Testis (tissue), 2 donors: ENCODE measurements at regions not wholly inside any gene's neighbourhood (a gene's known extent, or its start where the extent isn't known, plus 50 kb on each side); places are given as distances from the start of the nearest gene placed in this dataset.

ENCODE experiments used
- DNase-seq: peaks from one replicate; pipeline ENCODE4 v3.0.0-alpha.2; 2019
- H3K27ac ChIP-seq, 2 donors: fragments of 200-600 bp; sonication (generic); one replicate each; pipeline ENCODE4 v1.5.1; 2019
- H3K27me3 ChIP-seq: fragments of 200-600 bp; sonication (generic); one replicate; pipeline ENCODE4 v1.5.1; 2019
- H3K36me3 ChIP-seq: fragments of 200-600 bp; sonication (generic); one replicate; pipeline ENCODE4 v1.5.1; 2017; ENCODE audit warnings: low read depth; ENCODE audit errors: missing control alignments
- H3K4me1 ChIP-seq: fragments of 200-600 bp; sonication (generic); one replicate; pipeline ENCODE4 v1.5.1; 2019
- H3K4me3 ChIP-seq, 2 donors: fragments of 200-600 bp; sonication (generic); one replicate each; pipeline ENCODE4 v1.5.1; 2017 to 2019
- H3K9me3 ChIP-seq: fragments of 200-600 bp; sonication (generic); one replicate; pipeline ENCODE4 v1.5.1; 2017
- POLR2A ChIP-seq: fragments of 450-650 bp; IDR thresholded peaks from one replicate; pipeline ENCODE4 v1.6.1; 2017; ENCODE audit warnings: antibody characterized with exemption, mild to moderate bottlenecking, moderate library complexity
- WGBS, 2 donors: methylation state at CpG; one replicate each; pipeline ENCODE4 v1.1.5; 2018; 5-methylcytosine and 5-hydroxymethylcytosine counted together
- intact Hi-C: fragments of 100-400 bp; cut with DNase I; formaldehyde crosslinking; loops from one replicate; pipeline ENCODE4 v1.15.1; 2023; ENCODE audit warnings: low total_unique reads
- TF ChIP-seq, protein P1 (sequence below), 3 experiments: fragments of 450-650 bp in 2 of 3; fragments of 200-600 bp in 1 of 3; sonication (generic) in 1 of 3; IDR thresholded peaks; one replicate each; pipeline ENCODE4 v1.5.1; 2016 to 2019; ENCODE audit warnings: antibody characterized with exemption in 3 of 3, mild to moderate bottlenecking in 2 of 3, moderate library complexity in 1 of 3

DNA sequence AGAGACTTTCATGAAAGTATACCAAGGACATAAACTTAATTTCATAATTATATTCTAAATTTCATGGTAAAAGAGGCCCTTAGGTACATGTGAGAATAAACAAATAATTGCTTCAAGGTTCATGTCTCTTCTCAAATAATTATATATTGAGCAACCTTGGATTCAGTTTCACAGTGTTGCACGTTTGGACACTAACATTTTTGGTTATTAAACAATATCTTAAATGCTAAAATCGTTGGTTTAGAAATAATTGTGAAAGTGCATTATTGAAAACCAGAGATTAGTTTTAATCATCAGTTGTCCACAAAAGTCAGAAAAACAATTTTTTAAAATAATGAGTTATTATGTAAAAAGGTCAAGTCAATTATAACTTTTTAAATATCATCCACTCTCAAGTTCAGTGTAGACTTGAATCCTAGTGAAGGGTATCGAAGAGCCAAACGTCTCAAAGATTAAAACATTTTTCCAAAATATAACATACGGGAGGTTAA is 227.1 kb upstream of the DEFB112 start:
- no peaks in the 10 kb centered on the region for H3K4me1 ChIP-seq
- H3K27ac ChIP-seq: no peak overlapping the region
- DNase-seq: no peak
- WGBS, 2 donors: 42 to 46% methylated on average over 5 of the region's 5 CpGs
- intact Hi-C loops: no loop called here
- no peaks in the 10 kb centered on the region for H3K36me3 ChIP-seq
- H3K4me3 ChIP-seq: no peak overlapping the region
- no peak for TF ChIP-seq POLR2A
- H3K9me3 ChIP-seq: no peaks in the 10 kb centered on the region
- H3K27me3 ChIP-seq: no peaks in the 10 kb centered on the region

DNA sequence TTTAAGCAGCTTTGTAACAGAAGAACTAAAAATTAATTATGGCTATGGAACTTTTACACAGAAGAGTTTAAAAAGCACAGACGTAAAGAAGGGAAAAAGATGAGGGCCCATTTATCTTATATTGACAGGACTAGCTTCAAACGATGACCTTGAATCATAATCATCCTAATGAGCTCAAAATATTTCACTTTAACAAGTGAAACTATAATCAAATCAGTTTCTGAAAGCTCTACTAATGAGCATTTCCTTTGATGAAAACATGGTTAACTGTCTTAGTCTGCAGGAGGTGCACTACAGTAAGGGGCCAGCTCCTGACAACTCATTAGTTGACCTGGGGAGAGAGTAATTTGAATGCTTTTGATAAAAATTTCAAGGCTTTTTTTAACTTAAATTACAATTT is 228.0 kb upstream of the DEFB112 start:
- WGBS, 2 donors: 33 to 36% methylated on average over 2 of the region's 2 CpGs
- intact Hi-C loops: no loop called here
- Histone ChIP-seq H3K27me3 (no peaks in the 10 kb centered on the region), H3K4me1 (no peaks in the 10 kb centered on the region), H3K36me3 (no peaks in the 10 kb centered on the region), H3K27ac (no peak overlapping the region), H3K4me3 (no peak overlapping the region), H3K9me3 (no peaks in the 10 kb centered on the region)
- no peak for DNase-seq
- TF ChIP-seq, protein P1, sequence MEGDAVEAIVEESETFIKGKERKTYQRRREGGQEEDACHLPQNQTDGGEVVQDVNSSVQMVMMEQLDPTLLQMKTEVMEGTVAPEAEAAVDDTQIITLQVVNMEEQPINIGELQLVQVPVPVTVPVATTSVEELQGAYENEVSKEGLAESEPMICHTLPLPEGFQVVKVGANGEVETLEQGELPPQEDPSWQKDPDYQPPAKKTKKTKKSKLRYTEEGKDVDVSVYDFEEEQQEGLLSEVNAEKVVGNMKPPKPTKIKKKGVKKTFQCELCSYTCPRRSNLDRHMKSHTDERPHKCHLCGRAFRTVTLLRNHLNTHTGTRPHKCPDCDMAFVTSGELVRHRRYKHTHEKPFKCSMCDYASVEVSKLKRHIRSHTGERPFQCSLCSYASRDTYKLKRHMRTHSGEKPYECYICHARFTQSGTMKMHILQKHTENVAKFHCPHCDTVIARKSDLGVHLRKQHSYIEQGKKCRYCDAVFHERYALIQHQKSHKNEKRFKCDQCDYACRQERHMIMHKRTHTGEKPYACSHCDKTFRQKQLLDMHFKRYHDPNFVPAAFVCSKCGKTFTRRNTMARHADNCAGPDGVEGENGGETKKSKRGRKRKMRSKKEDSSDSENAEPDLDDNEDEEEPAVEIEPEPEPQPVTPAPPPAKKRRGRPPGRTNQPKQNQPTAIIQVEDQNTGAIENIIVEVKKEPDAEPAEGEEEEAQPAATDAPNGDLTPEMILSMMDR (IDR thresholded peaks at IDR 0.05): no peak
- TF ChIP-seq POLR2A: no peak

DNA sequence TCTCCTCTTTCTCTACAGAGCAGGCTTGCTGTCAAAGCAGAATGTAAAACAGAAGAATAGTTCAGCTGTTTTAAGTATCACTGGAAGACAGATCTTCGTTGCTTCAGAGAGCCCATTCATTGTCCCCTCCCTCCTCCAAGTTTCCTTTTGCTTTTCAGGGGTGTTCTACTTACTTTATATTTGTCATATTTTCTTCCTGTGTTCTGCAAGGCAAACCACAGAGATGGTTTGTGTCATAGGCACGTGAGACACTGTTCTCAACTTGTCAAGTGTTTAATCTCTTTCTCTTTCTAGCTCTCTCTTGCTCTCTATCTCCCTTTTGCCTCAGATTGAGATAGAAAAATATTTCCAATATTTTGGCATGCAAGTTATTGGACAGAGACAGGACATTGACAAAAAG is 228.9 kb upstream of the DEFB112 start:
- Histone ChIP-seq H3K36me3 (no peaks in the 10 kb centered on the region), H3K9me3 (no peaks in the 10 kb centered on the region), H3K4me3 (no peak overlapping the region), H3K27ac (no peak overlapping the region), H3K27me3 (no peaks in the 10 kb centered on the region), H3K4me1 (no peaks in the 10 kb centered on the region)
- DNase-seq: no peak
- WGBS, 2 donors: 33 to 43% methylated on average over 2 of the region's 2 CpGs
- intact Hi-C loops: no loop called here
- TF ChIP-seq, protein P1 (IDR thresholded peaks at IDR 0.05): no peak
- TF ChIP-seq POLR2A: no peak

DNA sequence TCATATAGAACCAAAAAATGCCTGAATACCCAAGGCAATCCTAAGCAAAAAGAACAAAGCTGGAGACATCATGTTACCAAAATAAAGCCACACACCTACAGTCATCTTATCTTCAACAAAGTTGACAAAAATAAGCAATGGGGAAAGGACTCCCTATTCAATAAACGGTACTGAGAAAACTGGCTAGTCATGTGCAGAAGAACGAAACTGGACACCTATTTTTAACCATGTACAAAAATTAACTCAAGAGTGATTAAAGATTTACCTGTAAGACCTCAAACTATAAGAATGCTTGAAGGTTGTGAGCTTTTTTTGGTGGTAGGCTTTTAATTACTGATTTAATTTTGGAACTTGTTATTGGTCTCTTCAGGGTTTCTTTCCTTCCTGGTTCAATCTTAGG is 236.0 kb upstream of the DEFB112 start:
- no peaks in the 10 kb centered on the region for H3K36me3 ChIP-seq
- intact Hi-C loops: no loop called here
- TF ChIP-seq, protein P1 (IDR thresholded peaks at IDR 0.05): no peak
- TF ChIP-seq POLR2A: no peak
- no peaks in the 10 kb centered on the region for H3K4me1 ChIP-seq
- H3K9me3 ChIP-seq: no peaks in the 10 kb centered on the region
- no peak overlapping the region for H3K27ac ChIP-seq
- no peaks in the 10 kb centered on the region for H3K27me3 ChIP-seq
- 84 to 88% methylated on average over 2 of the region's 2 CpGs for WGBS, 2 donors
- no peak for DNase-seq
- no peak overlapping the region for H3K4me3 ChIP-seq

DNA sequence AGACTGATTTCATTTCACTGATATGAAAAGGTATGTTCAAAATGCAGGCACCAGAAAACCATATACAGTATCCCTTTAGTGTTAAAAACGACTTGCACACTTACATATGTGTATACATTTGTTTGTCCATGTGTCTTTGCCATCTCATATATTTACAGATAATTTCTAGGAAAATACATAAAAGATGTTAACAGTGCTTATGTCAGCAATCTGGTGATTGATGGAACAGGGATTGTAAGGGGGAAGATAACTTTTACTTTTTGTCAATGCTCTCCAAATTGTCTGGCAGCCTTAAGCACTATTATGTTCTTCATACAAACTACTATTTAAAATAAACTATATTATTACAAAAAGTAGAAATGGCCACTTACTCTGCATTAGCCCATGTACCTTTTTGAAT is 238.5 kb upstream of the DEFB112 start:
- Histone ChIP-seq H3K36me3 (no peaks in the 10 kb centered on the region), H3K9me3 (no peaks in the 10 kb centered on the region), H3K27me3 (no peaks in the 10 kb centered on the region), H3K27ac (no peak overlapping the region), H3K4me1 (no peaks in the 10 kb centered on the region), H3K4me3 (no peak overlapping the region)
- WGBS, 2 donors: 59 to 71% methylated on average over 1 of the region's 1 CpG
- TF ChIP-seq, protein P1 (IDR thresholded peaks at IDR 0.05): no peak
- no peak for TF ChIP-seq POLR2A
- intact Hi-C loops: no loop called here
- no peak for DNase-seq
